ENCODE measurements at regions not wholly inside any gene's neighbourhood (a gene's known extent, or its start where the extent isn't known, plus 50 kb on each side); places are given as distances from the start of the nearest gene placed in this dataset.
"Not testable (repeated sequence)": the region's sequence is repeated elsewhere in the genome, so short reads cannot be mapped to it uniquely, and the experiment has no call there.

- Mint-ChIP-seq H3K9me3 (peaks cover 5% of the 10 kb centered on the region), H3K4me3 (peak overlapping the region; percentile 91), H3K27ac (peak overlapping the region; percentile 96), H3K36me3 (peaks cover 2% of the 10 kb centered on the region), H3K4me1 (peaks cover 26% of the 10 kb centered on the region), H3K27me3 (no peaks in the 10 kb centered on the region)
Observed at GRCh38 chr13:73520566-73521289, 461.9 kb downstream of the KLF5 start.

- not testable (repeated sequence) for H3K9me3 Mint-ChIP-seq, H3K36me3 Mint-ChIP-seq, H3K27me3 Mint-ChIP-seq
- peak overlapping the region; percentile 91 for H3K4me3 Mint-ChIP-seq
- peaks cover 26% of the 10 kb centered on the region for H3K4me1 Mint-ChIP-seq
- H3K27ac Mint-ChIP-seq = peak overlapping the region; percentile 96
Observed at GRCh38 chr13:73520135-73520534, 461.3 kb downstream of the KLF5 start.

GRCh38 chr13:73519396-73520116, 460.8 kb downstream of the KLF5 start:
- H3K9me3 Mint-ChIP-seq = peaks cover 5% of the 10 kb centered on the region
- peak overlapping the region; percentile 91 for H3K4me3 Mint-ChIP-seq
- peaks cover 26% of the 10 kb centered on the region for H3K4me1 Mint-ChIP-seq
- no peaks in the 10 kb centered on the region for H3K27me3 Mint-ChIP-seq
- peak overlapping the region; percentile 96 for H3K27ac Mint-ChIP-seq
- H3K36me3 Mint-ChIP-seq = peaks cover 2% of the 10 kb centered on the region

GRCh38 chr13:73517766-73518165, 459.0 kb downstream of the KLF5 start:
- peaks cover 26% of the 10 kb centered on the region for H3K4me1 Mint-ChIP-seq
- H3K27me3 Mint-ChIP-seq = no peaks in the 10 kb centered on the region
- H3K27ac Mint-ChIP-seq = no peak overlapping the region
- no peak overlapping the region for H3K4me3 Mint-ChIP-seq
- H3K36me3 Mint-ChIP-seq = peaks cover 2% of the 10 kb centered on the region
- peaks cover 5% of the 10 kb centered on the region for H3K9me3 Mint-ChIP-seq

- Mint-ChIP-seq H3K9me3 (peaks cover 5% of the 10 kb centered on the region), H3K27me3 (no peaks in the 10 kb centered on the region), H3K36me3 (peaks cover 2% of the 10 kb centered on the region), H3K4me3 (no peak overlapping the region), H3K4me1 (peaks cover 21% of the 10 kb centered on the region), H3K27ac (no peak overlapping the region)
Observed at GRCh38 chr13:73516731-73517130, 457.9 kb downstream of the KLF5 start.

- Mint-ChIP-seq H3K27me3 (no peaks in the 10 kb centered on the region), H3K36me3 (peaks cover 5% of the 10 kb centered on the region), H3K4me1 (no peaks in the 10 kb centered on the region)
Observed at GRCh38 chr13:73514208-73514607, 455.4 kb downstream of the KLF5 start.

GRCh38 chr13:73513751-73514150, 454.9 kb downstream of the KLF5 start:
- H3K4me3 Mint-ChIP-seq = no peak overlapping the region
- peaks cover 16% of the 10 kb centered on the region for H3K9me3 Mint-ChIP-seq
- no peak overlapping the region for H3K27ac Mint-ChIP-seq
- no peaks in the 10 kb centered on the region for H3K4me1 Mint-ChIP-seq
- no peaks in the 10 kb centered on the region for H3K27me3 Mint-ChIP-seq
- H3K36me3 Mint-ChIP-seq = peaks cover 5% of the 10 kb centered on the region

More at GRCh38 chr13:73514208-73514607, 455.4 kb downstream of the KLF5 start:
- H3K4me3 Mint-ChIP-seq = no peak overlapping the region
- no peak overlapping the region for H3K27ac Mint-ChIP-seq
- H3K9me3 Mint-ChIP-seq = peaks cover 16% of the 10 kb centered on the region

GRCh38 chr13:73508841-73509240, 450.0 kb downstream of the KLF5 start:
- Mint-ChIP-seq H3K4me1 (no peaks in the 10 kb centered on the region), H3K36me3 (peaks cover 3% of the 10 kb centered on the region), H3K27me3 (peaks cover 4% of the 10 kb centered on the region), H3K27ac (no peak overlapping the region), H3K9me3 (peaks cover 11% of the 10 kb centered on the region), H3K4me3 (no peak overlapping the region)

- Mint-ChIP-seq H3K9me3 (peaks cover 5% of the 10 kb centered on the region), H3K36me3 (no peaks in the 10 kb centered on the region), H3K27ac (no peak overlapping the region), H3K27me3 (peaks cover 4% of the 10 kb centered on the region), H3K4me3 (no peak overlapping the region), H3K4me1 (no peaks in the 10 kb centered on the region)
Observed at GRCh38 chr13:73505376-73505890, 446.6 kb downstream of the KLF5 start.

- Mint-ChIP-seq H3K9me3 (no peaks in the 10 kb centered on the region), H3K4me3 (no peak overlapping the region), H3K4me1 (no peaks in the 10 kb centered on the region), H3K27me3 (no peaks in the 10 kb centered on the region), H3K36me3 (no peaks in the 10 kb centered on the region), H3K27ac (no peak overlapping the region)
Observed at GRCh38 chr13:73499695-73500094, 440.9 kb downstream of the KLF5 start.

GRCh38 chr13:73497430-73497829, 438.6 kb downstream of the KLF5 start:
- no peak overlapping the region for H3K4me3 Mint-ChIP-seq
- peaks cover 4% of the 10 kb centered on the region for H3K4me1 Mint-ChIP-seq
- no peaks in the 10 kb centered on the region for H3K9me3 Mint-ChIP-seq
- H3K27ac Mint-ChIP-seq = no peak overlapping the region
- H3K36me3 Mint-ChIP-seq = no peaks in the 10 kb centered on the region
- no peaks in the 10 kb centered on the region for H3K27me3 Mint-ChIP-seq

GRCh38 chr13:73496711-73497110, 437.9 kb downstream of the KLF5 start:
- H3K36me3 Mint-ChIP-seq = no peaks in the 10 kb centered on the region
- H3K4me3 Mint-ChIP-seq = no peak overlapping the region
- H3K27ac Mint-ChIP-seq = no peak overlapping the region
- no peaks in the 10 kb centered on the region for H3K27me3 Mint-ChIP-seq
- H3K9me3 Mint-ChIP-seq = no peaks in the 10 kb centered on the region
- H3K4me1 Mint-ChIP-seq = peaks cover 4% of the 10 kb centered on the region

GRCh38 chr13:73492811-73493210, 434.0 kb downstream of the KLF5 start:
- Mint-ChIP-seq H3K4me3 (no peak overlapping the region), H3K27ac (no peak overlapping the region), H3K27me3 (no peaks in the 10 kb centered on the region), H3K36me3 (no peaks in the 10 kb centered on the region), H3K4me1 (peaks cover 4% of the 10 kb centered on the region), H3K9me3 (peaks cover 6% of the 10 kb centered on the region)

GRCh38 chr13:73482556-73482955, 423.8 kb downstream of the KLF5 start:
- Mint-ChIP-seq H3K4me3 (no peak overlapping the region), H3K9me3 (peaks cover 4% of the 10 kb centered on the region), H3K27me3 (no peaks in the 10 kb centered on the region), H3K27ac (peak overlapping the region; percentile 2), H3K36me3 (no peaks in the 10 kb centered on the region), H3K4me1 (no peaks in the 10 kb centered on the region)

- Mint-ChIP-seq H3K9me3 (peaks cover 4% of the 10 kb centered on the region), H3K27ac (no peak overlapping the region), H3K4me1 (no peaks in the 10 kb centered on the region), H3K4me3 (no peak overlapping the region), H3K36me3 (no peaks in the 10 kb centered on the region), H3K27me3 (no peaks in the 10 kb centered on the region)
Observed at GRCh38 chr13:73481886-73482445, 423.2 kb downstream of the KLF5 start.

Data from activated naive CD4-positive, alpha-beta T cell treated with anti-CD3 and anti-CD28 coated beads, Interleukin-2, amount 50 U/mL, for 24 hours (primary cell).